Stomach (tissue), 4 donors: ENCODE measurements at regions not wholly inside any gene's neighbourhood (a gene's known extent, or its start where the extent isn't known, plus 50 kb on each side); places are given as distances from the start of the nearest gene placed in this dataset.

Experiments
- EP300 ChIP-seq: sonication (generic); formaldehyde crosslinking; IDR thresholded peaks from one replicate; pipeline ENCODE4 v1.6.1; 2017; ENCODE audit warnings: antibody characterized with exemption
- POLR2A ChIP-seq, 4 donors: fragments of 450-650 bp; IDR thresholded peaks; one replicate each; pipeline ENCODE4 v1.6.1; 2016; ENCODE audit warnings: antibody characterized with exemption in 4 of 4, control low read depth in 2 of 4, mild to moderate bottlenecking in 1 of 4, moderate library complexity in 1 of 4
- POLR2AphosphoS5 ChIP-seq, 3 donors: sonication (generic); formaldehyde crosslinking; IDR thresholded peaks; one replicate each; pipeline ENCODE4 v1.6.1; 2016; ENCODE audit warnings: antibody characterized with exemption in 3 of 3
- TF ChIP-seq, protein P1 (sequence below), 7 experiments: fragments of 450-650 bp in 4 of 7; fragments of 200-600 bp in 3 of 7; sonication (generic) in 3 of 7; IDR thresholded peaks; one replicate each; pipeline ENCODE4 v1.5.1; 2016 to 2019; ENCODE audit warnings: antibody characterized with exemption in 7 of 7, control low read depth in 2 of 7, mild to moderate bottlenecking in 1 of 7

DNA sequence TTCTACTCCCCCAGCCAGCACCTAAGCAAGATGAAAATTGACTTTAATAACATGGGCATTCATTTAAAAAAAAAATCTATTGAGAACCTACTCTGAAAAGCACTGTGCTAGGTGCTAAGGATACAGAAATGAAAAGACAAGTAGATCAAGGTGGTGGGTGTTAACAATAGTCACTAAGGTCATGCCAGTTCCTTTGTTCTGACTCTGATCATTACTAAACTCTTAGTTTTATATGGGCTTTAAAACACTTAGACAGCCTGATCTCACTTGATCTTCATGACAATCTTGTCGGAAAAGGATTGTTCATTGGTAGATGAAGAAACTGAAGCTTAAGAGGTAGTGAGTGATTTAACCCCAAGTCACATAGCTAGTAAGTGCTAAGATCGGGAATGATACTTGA is 285.7 kb upstream of the PRDM1 start:
- TF ChIP-seq, protein P1, sequence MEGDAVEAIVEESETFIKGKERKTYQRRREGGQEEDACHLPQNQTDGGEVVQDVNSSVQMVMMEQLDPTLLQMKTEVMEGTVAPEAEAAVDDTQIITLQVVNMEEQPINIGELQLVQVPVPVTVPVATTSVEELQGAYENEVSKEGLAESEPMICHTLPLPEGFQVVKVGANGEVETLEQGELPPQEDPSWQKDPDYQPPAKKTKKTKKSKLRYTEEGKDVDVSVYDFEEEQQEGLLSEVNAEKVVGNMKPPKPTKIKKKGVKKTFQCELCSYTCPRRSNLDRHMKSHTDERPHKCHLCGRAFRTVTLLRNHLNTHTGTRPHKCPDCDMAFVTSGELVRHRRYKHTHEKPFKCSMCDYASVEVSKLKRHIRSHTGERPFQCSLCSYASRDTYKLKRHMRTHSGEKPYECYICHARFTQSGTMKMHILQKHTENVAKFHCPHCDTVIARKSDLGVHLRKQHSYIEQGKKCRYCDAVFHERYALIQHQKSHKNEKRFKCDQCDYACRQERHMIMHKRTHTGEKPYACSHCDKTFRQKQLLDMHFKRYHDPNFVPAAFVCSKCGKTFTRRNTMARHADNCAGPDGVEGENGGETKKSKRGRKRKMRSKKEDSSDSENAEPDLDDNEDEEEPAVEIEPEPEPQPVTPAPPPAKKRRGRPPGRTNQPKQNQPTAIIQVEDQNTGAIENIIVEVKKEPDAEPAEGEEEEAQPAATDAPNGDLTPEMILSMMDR (IDR thresholded peaks at IDR 0.05) = no peak
- TF ChIP-seq POLR2A (IDR thresholded peaks at IDR 0.05) (no peak), EP300 (no peak), POLR2AphosphoS5 (IDR thresholded peaks at IDR 0.05) (no peak)
